ENCODE measurements at regions not wholly inside any gene's neighbourhood (a gene's known extent, or its start where the extent isn't known, plus 50 kb on each side); places are given as distances from the start of the nearest gene placed in this dataset.
A peak's percentile ranks its signal among the peaks of the same experiment; 100 is the strongest.

GRCh38 chr5:154698763-154699162, 56.4 kb upstream of the LARP1 start:
- BruUV-seq (replicated peaks), result no TSS peak
- in situ Hi-C loops (cut with HindIII; ENCODE audit: extremely low pct_ligation_motif_present, low pct_unique_long_range_greater_than_20kb) (no loop called here), intact Hi-C loops (cut with micrococcal nuclease; ENCODE audit: unreplicated experiment) (no loop called here)
- WGBS (ENCODE audit: low lambda C conversion rate), result 43% methylated on average over 5 of the region's 6 CpGs
- ATAC-seq (no peak; the same call in 2 of the 3 replicates), DNase-seq (ENCODE audit: low spot score) (peak; percentile 50), FAIRE-seq (no peak)
- H3K79me2 ChIP-seq (ENCODE audit: insufficient read depth, low read length), result no peaks in the 10 kb centered on the region
- H3K27me3 ChIP-seq (ENCODE audit: control insufficient read depth in 1 of 2, insufficient read depth in 2 of 2, low read length in 2 of 2), result no peaks in the 10 kb centered on the region
- peaks cover 77% of the 10 kb centered on the region for H3K4me1 ChIP-seq (ENCODE audit: insufficient read depth, low read length)
- ChIA-PET POLR2A (interaction anchor here (1.2 to 3.1 kb wide), 3 partner anchors 14 to 33 kb away, joined by 3 to 15 read pairs (median 5); no protein-coding TSS in a partner anchor), CTCF (ENCODE audit: low intra/inter-chr PET ratio, low total read pairs) (no interaction called here)
- H3K36me3 ChIP-seq (replicated peaks in 1 of 2; ENCODE audit: control insufficient read depth in 1 of 2, insufficient read depth in 2 of 2, low read length in 2 of 2), result no peaks in the 10 kb centered on the region
- no peaks in the 10 kb centered on the region for H3K9me3 ChIP-seq (ENCODE audit: low read length)
- H2AFZ ChIP-seq (ENCODE audit: low read length), result no peak overlapping the region
- H3K4me3 ChIP-seq (replicated peaks in 1 of 3; ENCODE audit: insufficient read depth in 1 of 3, low read depth in 2 of 3, low read length in 3 of 3), result peak overlapping the region in 1 of 3 experiments; percentile 24; a peak in 1 of 6 replicates
- H3K27ac ChIP-seq (ENCODE audit: extremely low read length, insufficient read depth, low read length), result peak overlapping the region; percentile 53
- peak overlapping the region; percentile 34 for H3K9ac ChIP-seq (ENCODE audit: insufficient read depth, low read depth, low read length)
- peak overlapping the region; percentile 66 for H3K4me2 ChIP-seq (ENCODE audit: low read depth, low read length)
- no peaks in the 10 kb centered on the region for H4K20me1 ChIP-seq (ENCODE audit: insufficient read depth, low read length)
- TF ChIP-seq DZIP1 (CRISPR knock-in tag; IDR thresholded peaks at IDR 0.05) (no peak), HES4 (CRISPR knock-in tag; IDR thresholded peaks at IDR 0.05; ENCODE audit: borderline replicate concordance) (no peak), ZMYM4 (CRISPR knock-in tag; IDR thresholded peaks at IDR 0.05) (0 out of 2 replicates have a peak, but pooled peaks have one; percentile 16), SAP130 (CRISPR knock-in tag; IDR thresholded peaks at IDR 0.05; ENCODE audit: low read depth) (peak; percentile 28; the same call in 1 of the 2 replicates), ATM (IDR thresholded peaks at IDR 0.05; ENCODE audit: borderline replicate concordance) (no peak), FOXP4 (CRISPR knock-in tag; IDR thresholded peaks at IDR 0.05) (peak; percentile 52; the same call in 1 of the 2 replicates), ONECUT2 (CRISPR knock-in tag; IDR thresholded peaks at IDR 0.05) (0 out of 2 replicates have a peak, but pooled peaks have one; percentile 43), KLF11 (CRISPR knock-in tag; IDR thresholded peaks at IDR 0.05) (no peak), SALL1 (CRISPR knock-in tag; IDR thresholded peaks at IDR 0.05) (peak; percentile 32), NKX3-1 (CRISPR knock-in tag; IDR thresholded peaks at IDR 0.05) (0 out of 2 replicates have a peak, but pooled peaks have one; percentile 25), GATAD2A (CRISPR knock-in tag; IDR thresholded peaks at IDR 0.05) (0 out of 2 replicates have a peak, but pooled peaks have one; percentile 11), CSRNP2 (CRISPR knock-in tag; conservative IDR thresholded peaks at IDR 0.05; ENCODE audit: low read depth) (no peak), ZNF484 (CRISPR knock-in tag; IDR thresholded peaks at IDR 0.05; ENCODE audit: borderline replicate concordance, low read depth) (no peak), ZNF326 (CRISPR knock-in tag; IDR thresholded peaks at IDR 0.05; ENCODE audit: borderline replicate concordance) (no peak), MED1 (CRISPR knock-in tag; IDR thresholded peaks at IDR 0.05) (0 out of 2 replicates have a peak, but pooled peaks have one; percentile 36), HDAC2 (CRISPR knock-in tag; IDR thresholded peaks at IDR 0.05) (0 out of 2 replicates have a peak, but pooled peaks have one; percentile 18), IRF2 (CRISPR knock-in tag; IDR thresholded peaks at IDR 0.05) (no peak)
